Liver (tissue), 3 donors: ENCODE measurements at regions not wholly inside any gene's neighbourhood (a gene's known extent, or its start where the extent isn't known, plus 50 kb on each side); places are given as distances from the start of the nearest gene placed in this dataset.

Experiments used
- FOXA1 ChIP-seq: IDR thresholded peaks from 2 replicates; pipeline ENCODE4 v1.6.1; 2016; ENCODE audit warnings: antibody characterized with exemption
- GABPA ChIP-seq, 2 donors: IDR thresholded peaks in 1 of 2; conservative IDR thresholded peaks in 1 of 2; 2 replicates each; pipeline ENCODE4 v1.6.1; 2016; ENCODE audit warnings: antibody characterized with exemption in 2 of 2, mild to moderate bottlenecking in 1 of 2, moderate library complexity in 1 of 2
- HNF4A ChIP-seq, 2 donors: conservative IDR thresholded peaks; 2 replicates each; pipeline ENCODE4 v1.6.1; 2016; ENCODE audit warnings: antibody characterized with exemption in 2 of 2, mild to moderate bottlenecking in 2 of 2
- HNF4G ChIP-seq: IDR thresholded peaks from 2 replicates; pipeline ENCODE4 v1.6.1; 2016; ENCODE audit warnings: antibody characterized with exemption
- JUND ChIP-seq, 2 donors: IDR thresholded peaks; 2 replicates each; pipeline ENCODE4 v1.6.1; 2016; ENCODE audit warnings: antibody characterized with exemption in 2 of 2
- NR2F2 ChIP-seq: IDR thresholded peaks from 2 replicates; pipeline ENCODE4 v1.6.1; 2016; ENCODE audit warnings: antibody characterized with exemption
- RAD21 ChIP-seq, 2 donors: IDR thresholded peaks; 2 replicates each; pipeline ENCODE4 v1.6.1; 2016; ENCODE audit warnings: antibody characterized with exemption in 2 of 2, mild to moderate bottlenecking in 2 of 2
- REST ChIP-seq: IDR thresholded peaks from 2 replicates; pipeline ENCODE4 v1.6.1; 2016; ENCODE audit warnings: antibody characterized with exemption, mild to moderate bottlenecking
- SP1 ChIP-seq: IDR thresholded peaks from 2 replicates; pipeline ENCODE4 v1.6.1; 2018; ENCODE audit warnings: antibody characterized with exemption, mild to moderate bottlenecking
- TAF1 ChIP-seq: conservative IDR thresholded peaks from 2 replicates; pipeline ENCODE4 v1.6.1; 2016; ENCODE audit warnings: antibody characterized with exemption, mild to moderate bottlenecking
- YY1 ChIP-seq: IDR thresholded peaks from 2 replicates; pipeline ENCODE4 v1.6.1; 2016; ENCODE audit warnings: antibody characterized with exemption, mild to moderate bottlenecking
- TF ChIP-seq, protein P1 (sequence below): fragments of 150-350 bp; IDR thresholded peaks from 2 replicates; pipeline ENCODE4 v1.5.1; 2017; ENCODE audit warnings: improper control_type of control experiment, low read depth, low read length; ENCODE audit not compliant: missing input control
- TF ChIP-seq, protein P2 (sequence below): IDR thresholded peaks from 2 replicates; pipeline ENCODE4 v1.6.1; 2016; ENCODE audit warnings: antibody characterized with exemption
- TF ChIP-seq, protein P3 (sequence below): IDR thresholded peaks from 2 replicates; pipeline ENCODE4 v1.6.1; 2016; ENCODE audit warnings: antibody characterized with exemption
- donor health status: healthy.
- donor health status: healthy.

DNA sequence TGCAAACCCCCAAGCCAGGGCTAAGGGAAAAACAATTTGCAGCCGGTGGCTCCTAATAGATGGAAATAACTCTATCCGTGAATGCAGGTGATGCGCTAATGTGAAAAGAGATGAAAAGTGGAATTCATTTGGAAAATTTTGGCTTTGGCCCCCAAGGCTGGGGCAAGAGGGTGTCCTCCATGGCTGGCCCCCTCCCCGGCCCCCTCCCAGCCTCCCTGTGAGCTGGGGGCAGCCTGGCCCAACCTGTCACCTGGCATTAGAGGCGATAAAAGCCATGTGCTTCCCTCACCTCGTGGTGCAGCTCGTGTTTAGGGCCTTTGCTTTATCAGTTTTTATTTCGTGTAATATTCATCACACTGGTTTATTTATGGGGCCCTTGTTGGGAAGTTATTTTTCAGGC is 267.2 kb downstream of the ENGASE start:
- no peak for TF ChIP-seq REST
- no peak for TF ChIP-seq GABPA (IDR thresholded peaks at IDR 0.05 in 1 of 2, conservative IDR thresholded peaks at IDR 0.05 in 1 of 2)
- TF ChIP-seq YY1 = no peak
- TF ChIP-seq, protein P1, sequence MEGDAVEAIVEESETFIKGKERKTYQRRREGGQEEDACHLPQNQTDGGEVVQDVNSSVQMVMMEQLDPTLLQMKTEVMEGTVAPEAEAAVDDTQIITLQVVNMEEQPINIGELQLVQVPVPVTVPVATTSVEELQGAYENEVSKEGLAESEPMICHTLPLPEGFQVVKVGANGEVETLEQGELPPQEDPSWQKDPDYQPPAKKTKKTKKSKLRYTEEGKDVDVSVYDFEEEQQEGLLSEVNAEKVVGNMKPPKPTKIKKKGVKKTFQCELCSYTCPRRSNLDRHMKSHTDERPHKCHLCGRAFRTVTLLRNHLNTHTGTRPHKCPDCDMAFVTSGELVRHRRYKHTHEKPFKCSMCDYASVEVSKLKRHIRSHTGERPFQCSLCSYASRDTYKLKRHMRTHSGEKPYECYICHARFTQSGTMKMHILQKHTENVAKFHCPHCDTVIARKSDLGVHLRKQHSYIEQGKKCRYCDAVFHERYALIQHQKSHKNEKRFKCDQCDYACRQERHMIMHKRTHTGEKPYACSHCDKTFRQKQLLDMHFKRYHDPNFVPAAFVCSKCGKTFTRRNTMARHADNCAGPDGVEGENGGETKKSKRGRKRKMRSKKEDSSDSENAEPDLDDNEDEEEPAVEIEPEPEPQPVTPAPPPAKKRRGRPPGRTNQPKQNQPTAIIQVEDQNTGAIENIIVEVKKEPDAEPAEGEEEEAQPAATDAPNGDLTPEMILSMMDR = no peak
- no peak for TF ChIP-seq HNF4G
- no peak for TF ChIP-seq NR2F2
- TF ChIP-seq FOXA1 = no peak
- no peak for TF ChIP-seq HNF4A (conservative IDR thresholded peaks at IDR 0.05)
- TF ChIP-seq, protein P2, sequence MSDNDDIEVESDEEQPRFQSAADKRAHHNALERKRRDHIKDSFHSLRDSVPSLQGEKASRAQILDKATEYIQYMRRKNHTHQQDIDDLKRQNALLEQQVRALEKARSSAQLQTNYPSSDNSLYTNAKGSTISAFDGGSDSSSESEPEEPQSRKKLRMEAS = no peak
- TF ChIP-seq TAF1 = no peak
- TF ChIP-seq JUND (IDR thresholded peaks at IDR 0.05) = no peak
- TF ChIP-seq RAD21 (IDR thresholded peaks at IDR 0.05) = no peak
- TF ChIP-seq SP1 = no peak
- TF ChIP-seq, protein P3, sequence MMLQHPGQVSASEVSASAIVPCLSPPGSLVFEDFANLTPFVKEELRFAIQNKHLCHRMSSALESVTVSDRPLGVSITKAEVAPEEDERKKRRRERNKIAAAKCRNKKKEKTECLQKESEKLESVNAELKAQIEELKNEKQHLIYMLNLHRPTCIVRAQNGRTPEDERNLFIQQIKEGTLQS = no peak
